ENCODE measurements at regions not wholly inside any gene's neighbourhood (a gene's known extent, or its start where the extent isn't known, plus 50 kb on each side); places are given as distances from the start of the nearest gene placed in this dataset.

GRCh38 chr11:69423181-69423580 is 58.3 kb upstream of the LINC01488 start:
- peaks cover 11% of the 10 kb centered on the region for H3K9me3 Mint-ChIP-seq (ENCODE audit: low read depth)
- H3K4me3 Mint-ChIP-seq (ENCODE audit: unreplicated experiment): no peak overlapping the region
- TF ChIP-seq CTCF (IDR thresholded peaks at IDR 0.05): no peak

GRCh38 chr11:69423611-69424385 is 57.7 kb upstream of the LINC01488 start:
- H3K27ac Mint-ChIP-seq (ENCODE audit: unreplicated experiment): no peak overlapping the region
- H3K9me3 Mint-ChIP-seq (ENCODE audit: low read depth): peaks cover 11% of the 10 kb centered on the region
- H3K4me1 Mint-ChIP-seq (ENCODE audit: low read depth): peaks cover 29% of the 10 kb centered on the region
- H3K4me3 Mint-ChIP-seq (ENCODE audit: unreplicated experiment): no peak overlapping the region
- no peak for TF ChIP-seq CTCF (IDR thresholded peaks at IDR 0.05)
- peak; percentile 61 for DNase-seq (ENCODE audit: low spot score)
- H3K36me3 Mint-ChIP-seq (ENCODE audit: low read depth): peaks cover 7% of the 10 kb centered on the region
- no peaks in the 10 kb centered on the region for H3K27me3 Mint-ChIP-seq (ENCODE audit: low read depth)

More at GRCh38 chr11:69423181-69423580, 58.3 kb upstream of the LINC01488 start:
- peak; percentile 56 for DNase-seq (ENCODE audit: low spot score)
- Mint-ChIP-seq H3K4me1 (ENCODE audit: low read depth) (peaks cover 29% of the 10 kb centered on the region), H3K36me3 (ENCODE audit: low read depth) (peaks cover 7% of the 10 kb centered on the region), H3K27ac (ENCODE audit: unreplicated experiment) (no peak overlapping the region), H3K27me3 (ENCODE audit: low read depth) (no peaks in the 10 kb centered on the region)

GRCh38 chr11:69424748-69425147 is 56.7 kb upstream of the LINC01488 start:
- H3K4me3 Mint-ChIP-seq (ENCODE audit: unreplicated experiment): no peak overlapping the region
- no peak for TF ChIP-seq CTCF (IDR thresholded peaks at IDR 0.05)
- H3K27me3 Mint-ChIP-seq (ENCODE audit: low read depth): no peaks in the 10 kb centered on the region
- no peak for DNase-seq (ENCODE audit: low spot score)
- H3K9me3 Mint-ChIP-seq (ENCODE audit: low read depth): peaks cover 11% of the 10 kb centered on the region
- peaks cover 7% of the 10 kb centered on the region for H3K36me3 Mint-ChIP-seq (ENCODE audit: low read depth)
- peaks cover 20% of the 10 kb centered on the region for H3K4me1 Mint-ChIP-seq (ENCODE audit: low read depth)
- no peak overlapping the region for H3K27ac Mint-ChIP-seq (ENCODE audit: unreplicated experiment)

- TF ChIP-seq CTCF (IDR thresholded peaks at IDR 0.05): no peak
- Mint-ChIP-seq H3K27ac (ENCODE audit: unreplicated experiment) (no peak overlapping the region), H3K27me3 (ENCODE audit: low read depth) (no peaks in the 10 kb centered on the region), H3K4me1 (ENCODE audit: low read depth) (peaks cover 13% of the 10 kb centered on the region), H3K36me3 (ENCODE audit: low read depth) (peaks cover 7% of the 10 kb centered on the region), H3K4me3 (ENCODE audit: unreplicated experiment) (no peak overlapping the region), H3K9me3 (ENCODE audit: low read depth) (peaks cover 11% of the 10 kb centered on the region)
- DNase-seq (ENCODE audit: low spot score): peak; percentile 3
These were observed 56.0 kb upstream of the LINC01488 start for GRCh38 chr11:69425444-69425843.

GRCh38 chr11:69425895-69426544 is 55.4 kb upstream of the LINC01488 start:
- Mint-ChIP-seq H3K27me3 (ENCODE audit: low read depth) (no peaks in the 10 kb centered on the region), H3K27ac (ENCODE audit: unreplicated experiment) (no peak overlapping the region), H3K4me1 (ENCODE audit: low read depth) (peaks cover 8% of the 10 kb centered on the region), H3K9me3 (ENCODE audit: low read depth) (peaks cover 11% of the 10 kb centered on the region), H3K4me3 (ENCODE audit: unreplicated experiment) (no peak overlapping the region), H3K36me3 (ENCODE audit: low read depth) (peaks cover 7% of the 10 kb centered on the region)
- DNase-seq (ENCODE audit: low spot score): peak; percentile 59
- no peak for TF ChIP-seq CTCF (IDR thresholded peaks at IDR 0.05)

Measured in chondrocyte (in vitro differentiated cells).